ENCODE measurements at regions not wholly inside any gene's neighbourhood (a gene's known extent, or its start where the extent isn't known, plus 50 kb on each side); places are given as distances from the start of the nearest gene placed in this dataset.

DNA sequence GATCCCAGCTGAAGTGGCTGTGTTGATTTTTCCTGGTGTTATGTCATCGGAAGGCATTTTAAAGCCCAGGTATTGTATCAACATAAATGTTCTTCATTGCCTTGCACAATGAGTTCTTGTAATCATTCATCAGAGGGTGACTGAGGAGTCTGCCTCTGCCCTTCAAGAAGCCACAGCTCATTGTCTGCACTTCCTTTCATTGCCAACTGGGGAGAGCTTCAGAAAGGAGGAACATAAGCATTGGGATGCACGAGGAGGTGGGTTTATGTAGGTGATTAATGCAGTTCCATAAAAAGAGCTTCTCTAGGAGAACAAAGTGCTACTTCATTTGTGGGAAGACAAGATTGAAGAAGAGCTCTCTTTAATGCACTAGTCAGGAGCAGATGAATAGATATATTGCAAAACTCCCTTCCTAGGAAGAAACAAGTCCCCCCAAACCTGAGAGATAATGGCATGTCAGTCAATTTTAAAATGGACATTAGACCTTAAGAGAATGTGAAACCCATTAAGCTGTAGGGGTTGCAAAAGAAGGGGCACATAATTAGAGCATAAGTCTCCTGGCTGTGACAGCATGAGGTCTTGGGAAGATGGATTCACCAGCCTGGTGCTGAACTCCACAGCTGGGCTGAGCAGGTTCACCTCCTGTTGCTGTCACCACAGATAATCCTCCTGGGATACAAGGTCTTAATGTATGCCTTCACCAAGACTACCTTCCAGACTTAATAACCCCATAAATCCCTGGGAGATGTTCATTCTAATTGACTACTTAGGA is 124.6 kb downstream of the BACH1 start:
- TF ChIP-seq, protein P1, sequence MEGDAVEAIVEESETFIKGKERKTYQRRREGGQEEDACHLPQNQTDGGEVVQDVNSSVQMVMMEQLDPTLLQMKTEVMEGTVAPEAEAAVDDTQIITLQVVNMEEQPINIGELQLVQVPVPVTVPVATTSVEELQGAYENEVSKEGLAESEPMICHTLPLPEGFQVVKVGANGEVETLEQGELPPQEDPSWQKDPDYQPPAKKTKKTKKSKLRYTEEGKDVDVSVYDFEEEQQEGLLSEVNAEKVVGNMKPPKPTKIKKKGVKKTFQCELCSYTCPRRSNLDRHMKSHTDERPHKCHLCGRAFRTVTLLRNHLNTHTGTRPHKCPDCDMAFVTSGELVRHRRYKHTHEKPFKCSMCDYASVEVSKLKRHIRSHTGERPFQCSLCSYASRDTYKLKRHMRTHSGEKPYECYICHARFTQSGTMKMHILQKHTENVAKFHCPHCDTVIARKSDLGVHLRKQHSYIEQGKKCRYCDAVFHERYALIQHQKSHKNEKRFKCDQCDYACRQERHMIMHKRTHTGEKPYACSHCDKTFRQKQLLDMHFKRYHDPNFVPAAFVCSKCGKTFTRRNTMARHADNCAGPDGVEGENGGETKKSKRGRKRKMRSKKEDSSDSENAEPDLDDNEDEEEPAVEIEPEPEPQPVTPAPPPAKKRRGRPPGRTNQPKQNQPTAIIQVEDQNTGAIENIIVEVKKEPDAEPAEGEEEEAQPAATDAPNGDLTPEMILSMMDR (conservative IDR thresholded peaks at IDR 0.05; ENCODE audit: low read depth, low read length): no peak
- TF ChIP-seq POLR2A (IDR thresholded peaks at IDR 0.05; ENCODE audit: low read depth, low read length) (no peak), MAFK (IDR thresholded peaks at IDR 0.05; ENCODE audit: low read depth, low read length) (no peak)
- TF ChIP-seq, protein P2, sequence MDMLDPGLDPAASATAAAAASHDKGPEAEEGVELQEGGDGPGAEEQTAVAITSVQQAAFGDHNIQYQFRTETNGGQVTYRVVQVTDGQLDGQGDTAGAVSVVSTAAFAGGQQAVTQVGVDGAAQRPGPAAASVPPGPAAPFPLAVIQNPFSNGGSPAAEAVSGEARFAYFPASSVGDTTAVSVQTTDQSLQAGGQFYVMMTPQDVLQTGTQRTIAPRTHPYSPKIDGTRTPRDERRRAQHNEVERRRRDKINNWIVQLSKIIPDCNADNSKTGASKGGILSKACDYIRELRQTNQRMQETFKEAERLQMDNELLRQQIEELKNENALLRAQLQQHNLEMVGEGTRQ (IDR thresholded peaks at IDR 0.05; ENCODE audit: low read depth, low read length): no peak
